HG03521 (cell line): ENCODE measurements at regions not wholly inside any gene's neighbourhood (a gene's known extent, or its start where the extent isn't known, plus 50 kb on each side); places are given as distances from the start of the nearest gene placed in this dataset.

Source experiments
- ATAC-seq: cut with Tn5 transposase; IDR thresholded peaks from one replicate; pipeline ENCODE4 v1.9.1; 2021; ENCODE audit warnings: mild to moderate bottlenecking, moderate library complexity; ENCODE audit not compliant: unreplicated experiment

- no peak for ATAC-seq
Measured at GRCh38 chr1:38133756-38134155, 87.2 kb upstream of the POU3F1 start.

- no peak for ATAC-seq
Measured at GRCh38 chr1:38133304-38133703, 86.7 kb upstream of the POU3F1 start.

DNA sequence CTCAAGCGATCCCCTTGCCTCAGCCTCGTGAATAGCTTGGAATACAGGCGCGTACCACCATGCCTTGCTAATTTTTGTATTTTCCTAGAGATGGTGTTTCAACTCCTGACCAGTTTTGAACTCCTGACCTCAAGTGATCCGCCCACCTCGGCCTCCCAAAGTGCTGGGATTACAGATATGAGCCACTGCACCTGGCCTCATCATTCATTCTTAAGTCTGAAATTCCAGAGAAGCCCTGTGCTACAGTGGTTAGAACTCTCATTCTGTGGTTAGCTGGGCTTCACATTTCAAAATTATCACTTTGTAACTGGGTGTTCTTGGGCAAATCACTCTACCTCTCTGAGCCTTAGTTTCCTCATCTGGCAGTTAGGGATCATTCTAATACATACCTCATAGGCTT lies 86.1 kb upstream of the POU3F1 start:
- no peak for ATAC-seq

GRCh38 chr1:38131024-38131585 lies 84.5 kb upstream of the POU3F1 start:
- no peak for ATAC-seq

GRCh38 chr1:38129971-38130370 lies 83.4 kb upstream of the POU3F1 start:
- no peak for ATAC-seq

DNA sequence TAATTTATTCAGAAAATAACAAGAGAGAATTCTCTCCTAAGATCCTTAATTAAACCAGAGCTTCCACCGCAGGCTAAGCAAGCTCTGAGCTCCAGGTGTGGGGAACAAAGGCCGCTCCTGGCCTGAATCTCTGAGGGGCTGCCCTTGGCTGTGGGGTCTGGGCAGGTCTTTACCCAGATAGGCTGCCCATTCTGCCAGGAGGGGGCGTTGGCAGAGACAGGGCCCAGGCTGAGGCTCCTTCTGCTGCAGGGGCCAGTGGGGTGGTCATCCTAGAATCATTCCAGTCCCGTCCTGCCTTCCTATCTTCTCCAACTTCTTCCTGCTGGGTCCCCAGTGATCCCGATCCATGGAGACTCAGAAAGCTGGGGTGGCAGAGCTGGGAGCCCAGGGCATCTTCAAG lies 82.9 kb upstream of the POU3F1 start:
- no peak for ATAC-seq

- no peak for ATAC-seq
Measured at GRCh38 chr1:38128926-38129453, 82.4 kb upstream of the POU3F1 start.

- ATAC-seq: no peak
Measured at GRCh38 chr1:38128511-38128910, 81.9 kb upstream of the POU3F1 start.

- ATAC-seq: no peak
Measured at GRCh38 chr1:38127428-38127827, 80.8 kb upstream of the POU3F1 start.

GRCh38 chr1:38126970-38127369 lies 80.4 kb upstream of the POU3F1 start:
- ATAC-seq: no peak

DNA sequence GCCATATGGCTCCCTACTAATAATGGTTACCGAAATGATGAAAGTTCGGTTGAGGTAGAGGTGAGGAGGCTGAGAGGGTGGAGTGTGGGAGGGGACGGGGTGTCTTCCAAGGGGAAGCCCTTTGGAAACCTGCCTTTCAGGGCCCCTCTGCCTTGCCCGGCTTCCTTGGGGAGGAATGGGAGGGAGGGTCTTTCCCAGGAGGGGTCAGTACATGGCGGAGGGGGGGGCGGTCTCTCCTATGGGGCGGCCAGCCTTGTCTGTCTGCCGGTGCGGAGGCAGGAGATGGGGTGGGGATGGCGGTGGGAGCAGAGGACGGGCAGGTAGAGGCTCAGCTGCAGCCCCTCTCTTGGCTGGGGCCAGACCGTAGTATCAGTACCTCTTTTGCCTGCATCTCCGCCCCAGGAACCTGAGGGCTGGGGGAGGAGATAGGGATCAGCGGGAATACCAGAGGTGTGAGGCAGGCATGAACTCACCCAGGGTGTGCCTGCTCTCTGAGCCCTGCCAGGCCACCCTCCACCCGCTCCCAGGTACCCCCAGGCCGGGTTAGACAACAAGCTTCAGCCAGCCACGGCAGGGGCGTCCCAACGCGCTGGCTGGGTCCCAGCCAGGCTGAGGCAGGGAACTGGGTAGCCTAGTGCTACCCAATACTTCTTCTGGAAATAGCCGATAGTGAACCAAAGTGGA lies 79.4 kb upstream of the POU3F1 start:
- no peak for ATAC-seq

DNA sequence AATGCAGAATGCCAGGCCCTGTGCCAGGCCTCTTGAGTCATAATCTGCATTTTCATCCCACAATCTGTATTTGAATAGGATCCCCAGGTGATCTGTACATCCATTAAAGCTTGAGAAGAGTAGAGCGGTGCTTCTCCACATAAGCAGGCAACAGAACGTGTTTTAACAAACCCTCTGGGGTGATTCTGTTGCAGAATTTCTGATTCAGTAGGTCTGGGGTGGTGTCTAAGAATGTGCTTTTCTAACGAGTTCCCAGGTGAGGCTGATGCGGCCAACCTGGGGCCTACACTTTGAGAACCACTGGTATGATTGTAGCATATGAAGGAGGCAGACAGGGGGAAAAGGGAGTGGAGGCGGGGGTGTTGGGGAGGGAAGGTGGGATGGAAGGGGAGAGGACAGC lies 78.4 kb upstream of the POU3F1 start:
- no peak for ATAC-seq

DNA sequence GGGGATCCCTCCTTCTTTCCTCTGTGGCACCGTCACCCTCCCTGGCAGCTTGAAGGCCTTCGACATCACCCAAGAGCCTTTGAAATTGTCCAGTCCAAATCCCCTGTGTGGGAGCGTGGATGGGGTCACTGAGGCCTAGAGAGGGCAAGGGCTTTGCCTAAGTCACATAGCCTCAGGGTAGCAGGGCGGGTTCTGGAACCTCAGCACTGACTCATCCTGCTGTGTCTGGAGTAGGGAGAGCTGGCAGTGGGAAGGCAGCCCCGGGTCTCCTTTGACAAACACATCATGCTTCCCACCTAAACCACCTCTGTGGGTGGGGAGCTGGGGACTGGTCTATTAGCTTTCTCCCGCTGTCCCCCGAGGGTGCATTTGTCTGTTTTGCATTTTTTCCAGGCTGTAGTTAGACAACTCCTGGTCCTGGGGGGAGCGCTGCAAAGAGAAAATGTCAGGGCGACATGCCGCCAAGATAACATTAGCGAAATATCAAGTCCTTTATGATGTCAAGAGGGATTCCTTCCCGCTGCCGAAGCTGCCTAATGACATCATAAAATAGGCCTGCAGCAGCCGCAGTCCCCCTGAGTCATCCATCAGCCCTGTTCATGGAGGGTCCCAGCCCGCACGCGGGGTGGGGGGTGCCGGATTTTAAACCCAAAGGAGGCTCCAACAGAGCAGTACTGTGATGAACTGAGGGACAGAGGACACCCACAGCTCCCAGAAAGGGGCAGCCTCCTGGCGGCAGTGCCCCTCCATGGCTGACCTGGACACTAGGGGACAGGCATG lies 77.0 kb upstream of the POU3F1 start:
- no peak for ATAC-seq

- no peak for ATAC-seq
Measured at GRCh38 chr1:38121231-38121680, 74.7 kb upstream of the POU3F1 start.

GRCh38 chr1:38120552-38121230 lies 74.1 kb upstream of the POU3F1 start:
- no peak for ATAC-seq

DNA sequence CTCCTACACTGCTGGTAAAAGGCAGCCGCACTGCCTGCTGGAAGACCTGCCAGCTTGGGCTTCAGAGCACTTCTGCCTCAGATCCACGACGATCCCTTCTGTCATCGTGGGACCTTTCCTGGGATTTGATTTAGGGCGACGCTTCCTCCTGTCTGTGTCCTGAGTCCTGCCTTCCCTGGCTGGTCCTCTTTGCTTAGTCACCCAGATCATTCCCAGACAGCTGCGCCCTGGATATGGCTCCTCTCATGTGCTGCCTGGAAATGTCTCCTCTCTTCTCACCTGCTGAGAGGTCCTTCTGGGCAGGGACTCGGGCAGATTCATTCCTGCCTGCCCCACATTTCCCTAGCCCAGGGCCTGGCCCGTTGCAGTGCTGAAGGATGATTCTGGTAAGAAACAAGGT lies 72.4 kb upstream of the POU3F1 start:
- no peak for ATAC-seq

DNA sequence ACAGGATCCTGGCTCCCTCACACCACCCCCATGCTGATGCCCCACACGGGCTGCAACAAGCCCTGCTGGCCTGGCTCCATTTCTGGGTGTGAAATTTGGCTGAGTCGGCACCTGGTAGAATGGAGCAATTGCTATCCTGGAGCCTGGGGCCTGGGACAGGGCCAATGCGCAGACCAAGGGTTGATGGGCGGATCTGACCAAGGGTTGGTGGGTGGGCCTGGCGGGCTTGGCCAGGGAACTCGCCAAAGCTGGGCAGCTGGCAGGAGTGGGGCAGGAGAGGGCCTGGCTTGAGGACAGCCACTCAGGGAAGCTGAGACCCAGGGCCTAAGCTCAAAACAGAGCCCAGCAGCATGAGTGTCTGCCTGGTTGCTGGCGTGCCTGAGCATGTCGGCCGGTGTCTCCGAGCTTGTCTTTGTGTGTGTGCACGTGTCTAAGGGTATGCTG lies 70.9 kb upstream of the POU3F1 start:
- ATAC-seq: no peak

- no peak for ATAC-seq
Measured at GRCh38 chr1:38115682-38116202, 69.1 kb upstream of the POU3F1 start.

- no peak for ATAC-seq
Measured at GRCh38 chr1:38115226-38115625, 68.6 kb upstream of the POU3F1 start.

GRCh38 chr1:38114241-38115026 lies 67.8 kb upstream of the POU3F1 start:
- ATAC-seq: no peak
